Astrocyte (in vitro differentiated cells and primary cell): ENCODE measurements at regions not wholly inside any gene's neighbourhood (a gene's known extent, or its start where the extent isn't known, plus 50 kb on each side); places are given as distances from the start of the nearest gene placed in this dataset.
A peak's percentile ranks its signal among the peaks of the same experiment; 100 is the strongest.

Source experiments
- DNase-seq: peaks from one replicate; pipeline ENCODE4 v3.0.0-alpha.2; 2010; ENCODE audit warnings: low read depth
- FAIRE-seq: peaks from 2 replicates; lab custom pipeline; 2011; peaks lifted over from hg19 to GRCh38; lab: Jason Lieb, UNC
- H2AFZ ChIP-seq: 2 replicates; pipeline ENCODE4 v1.6.0; 2012; ENCODE audit warnings: low read depth, low read length, inconsistent platforms
- H3K27ac ChIP-seq: 2 replicates; pipeline ENCODE4 v1.5.1; 2011; ENCODE audit warnings: low read depth, low read length, inconsistent platforms
- H3K27me3 ChIP-seq: 2 replicates; pipeline ENCODE4 v1.6.0; 2011; ENCODE audit warnings: low read length, inconsistent platforms; ENCODE audit not compliant: insufficient read depth
- H3K36me3 ChIP-seq: 2 replicates; pipeline ENCODE4 v1.5.1; 2011; ENCODE audit warnings: low read length, inconsistent platforms; ENCODE audit not compliant: insufficient read depth
- H3K4me1 ChIP-seq: 2 replicates; pipeline ENCODE4 v1.5.1; 2011; ENCODE audit warnings: low read length, inconsistent platforms; ENCODE audit not compliant: insufficient read depth
- H3K4me2 ChIP-seq: 2 replicates; pipeline ENCODE4 v1.6.0; 2012; ENCODE audit warnings: low read length, inconsistent platforms
- H3K4me3 ChIP-seq: 2 replicates; pipeline ENCODE4 v1.5.1; 2011; ENCODE audit warnings: low read depth, mild to moderate bottlenecking, low read length, inconsistent platforms; ENCODE audit not compliant: insufficient read depth
- H3K79me2 ChIP-seq: 2 replicates; pipeline ENCODE4 v1.6.0; 2012; ENCODE audit warnings: mild to moderate bottlenecking, low read length, inconsistent platforms; ENCODE audit not compliant: insufficient read depth
- H3K9ac ChIP-seq: 2 replicates; pipeline ENCODE4 v1.6.0; 2012; ENCODE audit warnings: mild to moderate bottlenecking, low read length, inconsistent platforms
- H3K9me3 ChIP-seq: 2 replicates; pipeline ENCODE4 v1.5.1; 2012; ENCODE audit warnings: low read depth, mild to moderate bottlenecking, low read length, inconsistent platforms; ENCODE audit not compliant: insufficient read depth
- H4K20me1 ChIP-seq: 2 replicates; pipeline ENCODE4 v1.6.0; 2012; ENCODE audit warnings: low read length, inconsistent platforms; ENCODE audit not compliant: insufficient read depth
- H3K27ac Mint-ChIP-seq: one replicate; pipeline ENCODE4 v1.8.0; 2021; ENCODE audit warnings: mild to moderate bottlenecking, mixed read lengths; ENCODE audit not compliant: unreplicated experiment
- H3K27me3 Mint-ChIP-seq: one replicate; pipeline ENCODE4 v1.8.0; 2021; ENCODE audit warnings: low read depth, mixed read lengths; ENCODE audit not compliant: unreplicated experiment
- H3K36me3 Mint-ChIP-seq: one replicate; pipeline ENCODE4 v1.8.0; 2021; ENCODE audit warnings: low read depth, mixed read lengths; ENCODE audit not compliant: unreplicated experiment
- H3K4me1 Mint-ChIP-seq: one replicate; pipeline ENCODE4 v1.8.0; 2021; ENCODE audit warnings: low read depth, mixed read lengths; ENCODE audit not compliant: unreplicated experiment
- H3K4me3 Mint-ChIP-seq: one replicate; pipeline ENCODE4 v1.8.0; 2021; ENCODE audit warnings: mild to moderate bottlenecking, moderate library complexity, mixed read lengths; ENCODE audit not compliant: unreplicated experiment
- H3K9me3 Mint-ChIP-seq: one replicate; pipeline ENCODE4 v1.8.0; 2021; ENCODE audit warnings: mild to moderate bottlenecking, mixed read lengths; ENCODE audit not compliant: unreplicated experiment
- EZH2 ChIP-seq: IDR thresholded peaks from 2 replicates; pipeline ENCODE4 v1.6.1; 2012; ENCODE audit warnings: mild to moderate bottlenecking, low read length, inconsistent platforms; ENCODE audit not compliant: insufficient read depth
- TF ChIP-seq, protein P1 (sequence below): IDR thresholded peaks from 2 replicates; pipeline ENCODE4 v1.5.1; 2011; ENCODE audit warnings: low read depth, mild to moderate bottlenecking, inconsistent platforms, low read length, moderate library complexity; ENCODE audit not compliant: insufficient read depth

DNA sequence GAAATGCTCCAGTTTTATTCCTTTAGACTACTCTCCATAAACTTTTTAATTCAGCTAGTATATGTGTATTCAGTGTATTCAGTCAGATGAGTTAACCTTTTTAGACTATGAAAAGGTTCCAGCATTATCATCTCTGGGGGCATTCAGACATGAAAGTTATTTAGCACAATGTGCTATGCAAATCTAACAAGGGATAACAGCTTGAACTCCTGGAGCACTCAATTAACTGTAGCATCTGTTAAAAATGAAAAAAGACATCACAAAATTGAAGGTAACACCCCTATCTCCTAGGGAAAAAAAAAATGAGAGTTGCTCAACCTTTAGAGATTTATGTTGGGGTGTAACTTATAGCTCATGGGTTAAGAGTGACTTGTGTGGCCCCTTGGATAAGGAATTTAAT, 211.5 kb downstream of the PHLDA1 start:
- no peak overlapping the region for H3K9ac ChIP-seq
- H3K9me3 ChIP-seq = no peaks in the 10 kb centered on the region
- H3K79me2 ChIP-seq = no peaks in the 10 kb centered on the region
- H3K4me2 ChIP-seq = peak overlapping the region; percentile 35
- Mint-ChIP-seq H3K36me3 (peaks cover 3% of the 10 kb centered on the region), H3K9me3 (no peaks in the 10 kb centered on the region), H3K27ac (no peak overlapping the region), H3K4me1 (peaks cover 16% of the 10 kb centered on the region), H3K27me3 (no peaks in the 10 kb centered on the region), H3K4me3 (no peak overlapping the region)
- no peaks in the 10 kb centered on the region for H4K20me1 ChIP-seq
- TF ChIP-seq EZH2 = no peak
- TF ChIP-seq, protein P1, sequence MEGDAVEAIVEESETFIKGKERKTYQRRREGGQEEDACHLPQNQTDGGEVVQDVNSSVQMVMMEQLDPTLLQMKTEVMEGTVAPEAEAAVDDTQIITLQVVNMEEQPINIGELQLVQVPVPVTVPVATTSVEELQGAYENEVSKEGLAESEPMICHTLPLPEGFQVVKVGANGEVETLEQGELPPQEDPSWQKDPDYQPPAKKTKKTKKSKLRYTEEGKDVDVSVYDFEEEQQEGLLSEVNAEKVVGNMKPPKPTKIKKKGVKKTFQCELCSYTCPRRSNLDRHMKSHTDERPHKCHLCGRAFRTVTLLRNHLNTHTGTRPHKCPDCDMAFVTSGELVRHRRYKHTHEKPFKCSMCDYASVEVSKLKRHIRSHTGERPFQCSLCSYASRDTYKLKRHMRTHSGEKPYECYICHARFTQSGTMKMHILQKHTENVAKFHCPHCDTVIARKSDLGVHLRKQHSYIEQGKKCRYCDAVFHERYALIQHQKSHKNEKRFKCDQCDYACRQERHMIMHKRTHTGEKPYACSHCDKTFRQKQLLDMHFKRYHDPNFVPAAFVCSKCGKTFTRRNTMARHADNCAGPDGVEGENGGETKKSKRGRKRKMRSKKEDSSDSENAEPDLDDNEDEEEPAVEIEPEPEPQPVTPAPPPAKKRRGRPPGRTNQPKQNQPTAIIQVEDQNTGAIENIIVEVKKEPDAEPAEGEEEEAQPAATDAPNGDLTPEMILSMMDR = no peak
- H3K36me3 ChIP-seq = no peaks in the 10 kb centered on the region
- peaks cover 25% of the 10 kb centered on the region for H3K4me1 ChIP-seq
- no peak overlapping the region for H3K4me3 ChIP-seq
- no peak overlapping the region for H2AFZ ChIP-seq
- no peaks in the 10 kb centered on the region for H3K27me3 ChIP-seq
- no peak for FAIRE-seq
- no peak for DNase-seq
- peak overlapping the region; percentile 25 for H3K27ac ChIP-seq

DNA sequence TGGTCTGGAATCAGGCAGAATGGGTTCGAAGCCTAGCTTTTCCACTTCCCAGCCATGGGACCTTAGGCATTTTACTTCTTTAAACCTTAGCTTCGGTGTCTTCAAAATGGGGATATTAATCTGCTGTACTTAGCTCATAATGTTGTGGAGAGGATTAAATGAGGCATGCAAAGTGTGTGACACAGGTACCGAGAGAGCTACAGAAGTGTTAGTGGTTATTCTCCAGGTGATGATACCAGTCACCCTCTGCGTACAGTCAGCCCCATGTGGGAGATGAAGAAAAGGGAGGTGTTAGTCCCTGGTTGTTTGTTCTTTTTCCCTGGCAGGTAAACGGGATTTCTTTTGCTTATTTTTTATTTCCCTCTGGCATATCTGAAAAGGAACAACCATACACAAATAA, 212.1 kb downstream of the PHLDA1 start:
- Histone ChIP-seq H3K27ac (no peak overlapping the region), H3K4me3 (no peak overlapping the region), H3K36me3 (no peaks in the 10 kb centered on the region), H4K20me1 (no peaks in the 10 kb centered on the region), H3K9me3 (no peaks in the 10 kb centered on the region), H3K9ac (no peak overlapping the region), H3K4me1 (peaks cover 24% of the 10 kb centered on the region), H3K4me2 (no peak overlapping the region), H2AFZ (no peak overlapping the region), H3K79me2 (no peaks in the 10 kb centered on the region), H3K27me3 (no peaks in the 10 kb centered on the region)
- DNase-seq (no peak), FAIRE-seq (no peak)
- TF ChIP-seq EZH2 = no peak
- TF ChIP-seq, protein P1 = no peak
- Mint-ChIP-seq H3K9me3 (no peaks in the 10 kb centered on the region), H3K4me3 (no peak overlapping the region), H3K36me3 (peaks cover 3% of the 10 kb centered on the region), H3K27ac (no peak overlapping the region), H3K27me3 (no peaks in the 10 kb centered on the region), H3K4me1 (peaks cover 20% of the 10 kb centered on the region)

DNA sequence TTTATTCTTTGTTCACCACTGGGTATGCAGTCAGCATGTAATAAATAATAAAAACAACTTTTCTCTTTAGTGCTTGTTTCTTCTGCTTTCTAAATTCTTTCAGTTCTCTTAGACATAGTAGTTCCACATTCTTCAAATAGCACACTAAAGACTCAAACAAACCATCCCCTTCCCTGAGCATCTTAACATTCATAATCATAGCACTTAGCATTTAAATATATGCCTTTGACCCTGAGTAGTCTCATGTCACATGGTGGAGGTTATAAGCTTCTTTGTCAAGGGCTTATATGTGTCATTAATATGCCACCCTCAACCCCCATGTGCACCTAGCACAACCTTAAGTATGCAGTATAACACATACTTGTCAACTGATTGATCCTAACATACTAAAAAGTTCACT, 212.7 kb downstream of the PHLDA1 start:
- Histone ChIP-seq H3K9ac (no peak overlapping the region), H4K20me1 (no peaks in the 10 kb centered on the region), H3K4me1 (peaks cover 23% of the 10 kb centered on the region), H3K27ac (no peak overlapping the region), H2AFZ (no peak overlapping the region), H3K79me2 (no peaks in the 10 kb centered on the region), H3K9me3 (no peaks in the 10 kb centered on the region), H3K4me3 (no peak overlapping the region), H3K4me2 (no peak overlapping the region), H3K27me3 (no peaks in the 10 kb centered on the region), H3K36me3 (no peaks in the 10 kb centered on the region)
- no peaks in the 10 kb centered on the region for H3K9me3 Mint-ChIP-seq
- no peak overlapping the region for H3K4me3 Mint-ChIP-seq
- TF ChIP-seq, protein P1 = no peak
- no peak for TF ChIP-seq EZH2
- H3K27me3 Mint-ChIP-seq = no peaks in the 10 kb centered on the region
- FAIRE-seq (no peak), DNase-seq (peak; percentile 51)
- H3K4me1 Mint-ChIP-seq = peaks cover 20% of the 10 kb centered on the region
- H3K36me3 Mint-ChIP-seq = peaks cover 3% of the 10 kb centered on the region
- no peak overlapping the region for H3K27ac Mint-ChIP-seq
